Prostate gland (tissue), 2 donors: ENCODE measurements at regions not wholly inside any gene's neighbourhood (a gene's known extent, or its start where the extent isn't known, plus 50 kb on each side); places are given as distances from the start of the nearest gene placed in this dataset.

Experiments
- DNase-seq: peaks from one replicate; pipeline ENCODE4 v3.0.0-alpha.2; 2019; ENCODE audit warnings: low spot score
- H3K27ac ChIP-seq, 2 donors: fragments of 200-600 bp; sonication (generic); 2 replicates each; pipeline ENCODE4 v1.5.1; 2017 to 2019
- H3K27me3 ChIP-seq: fragments of 200-600 bp; sonication (generic); replicated peaks from 2 replicates; pipeline ENCODE4 v1.5.1; 2019; ENCODE audit not compliant: insufficient read depth
- H3K36me3 ChIP-seq, 2 donors: fragments of 200-600 bp; sonication (generic); 1 replicate in 1 of 2; 2 replicates in 1 of 2; pipeline versions ENCODE4 v1.5.1 to v1.8.1; 2017 to 2019
- H3K4me1 ChIP-seq: fragments of 200-600 bp; sonication (generic); replicated peaks from 2 replicates; pipeline ENCODE4 v1.5.1; 2019
- H3K4me3 ChIP-seq, 2 donors: fragments of 200-600 bp; sonication (generic); 2 replicates each; pipeline ENCODE4 v1.5.1; 2017 to 2019
- H3K9me3 ChIP-seq: fragments of 200-600 bp; sonication (generic); 2 replicates; pipeline ENCODE4 v1.5.1; 2017
- POLR2A ChIP-seq: fragments of 450-650 bp; IDR thresholded peaks from one replicate; pipeline ENCODE4 v1.6.1; 2016; ENCODE audit warnings: antibody characterized with exemption, mild to moderate bottlenecking
- POLR2AphosphoS5 ChIP-seq: sonication (generic); formaldehyde crosslinking; IDR thresholded peaks from one replicate; pipeline ENCODE4 v1.6.1; 2017; ENCODE audit warnings: antibody characterized with exemption
- WGBS: methylation state at CpG from one replicate; pipeline ENCODE4 v1.1.5; 2018; 5-methylcytosine and 5-hydroxymethylcytosine counted together
- intact Hi-C: fragments of 100-400 bp; cut with DNase I; formaldehyde crosslinking; loops from one replicate; pipeline ENCODE4 v1.14.2; 2022
- TF ChIP-seq, protein P1 (sequence below), 4 experiments: fragments of 200-600 bp in 2 of 4; fragments of 450-650 bp in 2 of 4; sonication (generic) in 2 of 4; IDR thresholded peaks; 1 replicate in 3 of 4; 2 replicates in 1 of 4; pipeline ENCODE4 v1.5.1; 2016 to 2019; ENCODE audit warnings: antibody characterized with exemption in 4 of 4, mild to moderate bottlenecking in 2 of 4, moderate library complexity in 2 of 4

DNA sequence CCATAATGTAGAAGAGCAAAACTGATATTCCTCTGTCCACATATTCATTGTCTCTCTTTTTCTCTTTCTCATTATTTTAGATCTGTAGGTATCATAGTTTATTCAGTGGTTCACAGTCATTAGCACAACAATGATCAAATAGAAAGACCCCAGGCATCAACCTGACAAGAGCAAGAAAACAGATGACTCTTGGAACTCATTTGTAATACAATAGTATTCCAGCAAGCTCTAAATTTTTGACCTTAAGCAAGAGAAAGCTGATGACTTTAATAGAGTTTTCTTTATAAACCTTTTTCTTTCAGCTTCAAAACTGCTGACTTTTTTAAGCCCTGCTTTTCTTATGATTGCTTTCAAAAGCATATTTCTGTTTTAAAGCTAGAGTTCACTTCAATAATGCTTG lies 507.5 kb upstream of the SORCS1 start:
- no peaks in the 10 kb centered on the region for H3K27me3 ChIP-seq
- H3K27ac ChIP-seq = no peak overlapping the region
- H3K4me1 ChIP-seq = no peaks in the 10 kb centered on the region
- TF ChIP-seq, protein P1, sequence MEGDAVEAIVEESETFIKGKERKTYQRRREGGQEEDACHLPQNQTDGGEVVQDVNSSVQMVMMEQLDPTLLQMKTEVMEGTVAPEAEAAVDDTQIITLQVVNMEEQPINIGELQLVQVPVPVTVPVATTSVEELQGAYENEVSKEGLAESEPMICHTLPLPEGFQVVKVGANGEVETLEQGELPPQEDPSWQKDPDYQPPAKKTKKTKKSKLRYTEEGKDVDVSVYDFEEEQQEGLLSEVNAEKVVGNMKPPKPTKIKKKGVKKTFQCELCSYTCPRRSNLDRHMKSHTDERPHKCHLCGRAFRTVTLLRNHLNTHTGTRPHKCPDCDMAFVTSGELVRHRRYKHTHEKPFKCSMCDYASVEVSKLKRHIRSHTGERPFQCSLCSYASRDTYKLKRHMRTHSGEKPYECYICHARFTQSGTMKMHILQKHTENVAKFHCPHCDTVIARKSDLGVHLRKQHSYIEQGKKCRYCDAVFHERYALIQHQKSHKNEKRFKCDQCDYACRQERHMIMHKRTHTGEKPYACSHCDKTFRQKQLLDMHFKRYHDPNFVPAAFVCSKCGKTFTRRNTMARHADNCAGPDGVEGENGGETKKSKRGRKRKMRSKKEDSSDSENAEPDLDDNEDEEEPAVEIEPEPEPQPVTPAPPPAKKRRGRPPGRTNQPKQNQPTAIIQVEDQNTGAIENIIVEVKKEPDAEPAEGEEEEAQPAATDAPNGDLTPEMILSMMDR (IDR thresholded peaks at IDR 0.05) = no peak
- TF ChIP-seq POLR2AphosphoS5 (no peak), POLR2A (no peak)
- intact Hi-C loops = no loop called here
- no peak for DNase-seq
- no peaks in the 10 kb centered on the region for H3K36me3 ChIP-seq
- no peaks in the 10 kb centered on the region for H3K9me3 ChIP-seq
- no peak overlapping the region for H3K4me3 ChIP-seq

DNA sequence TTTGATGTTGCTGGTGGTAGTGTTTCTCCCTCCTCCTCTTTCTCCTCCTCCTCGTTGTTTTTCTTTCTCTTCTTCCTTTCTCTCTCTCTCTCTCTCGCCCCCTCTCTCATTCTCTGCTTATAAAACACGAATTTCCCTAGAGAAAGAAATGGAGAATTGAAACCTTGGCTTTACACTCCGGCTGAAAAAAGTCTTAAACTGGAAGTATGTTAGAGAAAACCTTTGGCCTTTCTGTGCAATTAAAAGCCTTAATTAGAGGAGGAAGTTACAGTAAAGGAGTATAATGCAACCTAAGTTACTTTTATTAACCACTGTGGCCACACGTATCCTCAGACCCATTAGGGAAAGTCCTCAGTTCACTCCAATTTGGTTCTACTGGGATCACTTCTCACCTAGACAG lies 501.7 kb upstream of the SORCS1 start:
- no peak overlapping the region for H3K4me3 ChIP-seq
- no peaks in the 10 kb centered on the region for H3K36me3 ChIP-seq
- no peak for TF ChIP-seq POLR2A
- TF ChIP-seq POLR2AphosphoS5 = no peak
- TF ChIP-seq, protein P1 (IDR thresholded peaks at IDR 0.05) = no peak
- intact Hi-C loops = no loop called here
- WGBS = 64% methylated on average over 5 of the region's 5 CpGs
- no peak for DNase-seq
- H3K27me3 ChIP-seq = no peaks in the 10 kb centered on the region
- H3K9me3 ChIP-seq = no peaks in the 10 kb centered on the region
- no peak overlapping the region for H3K27ac ChIP-seq
- no peaks in the 10 kb centered on the region for H3K4me1 ChIP-seq

DNA sequence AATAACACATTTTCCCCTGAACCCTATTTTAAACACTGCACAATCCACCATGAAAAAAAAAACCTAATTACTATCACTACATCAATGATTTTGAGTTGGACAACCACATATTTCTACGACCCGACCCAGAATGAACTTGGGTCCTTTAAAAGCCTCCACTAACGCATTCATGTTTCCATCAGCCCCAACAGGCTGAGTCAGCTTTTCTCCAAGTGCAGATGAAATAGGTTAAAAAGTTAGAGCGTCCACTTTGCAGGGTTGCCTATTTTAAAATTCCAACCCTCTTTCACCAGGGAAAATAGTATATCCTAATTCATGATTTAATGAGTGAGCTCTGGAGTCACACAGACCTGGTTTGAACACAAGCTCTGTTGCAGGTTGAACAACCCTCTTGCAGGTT lies 501.0 kb upstream of the SORCS1 start:
- H3K9me3 ChIP-seq = no peaks in the 10 kb centered on the region
- no peaks in the 10 kb centered on the region for H3K36me3 ChIP-seq
- DNase-seq = no peak
- WGBS = 83% methylated on average over 4 of the region's 4 CpGs
- TF ChIP-seq POLR2A (no peak), POLR2AphosphoS5 (no peak)
- TF ChIP-seq, protein P1 (IDR thresholded peaks at IDR 0.05) = no peak
- no peaks in the 10 kb centered on the region for H3K27me3 ChIP-seq
- no peak overlapping the region for H3K27ac ChIP-seq
- intact Hi-C loops = no loop called here
- no peak overlapping the region for H3K4me3 ChIP-seq
- no peaks in the 10 kb centered on the region for H3K4me1 ChIP-seq

DNA sequence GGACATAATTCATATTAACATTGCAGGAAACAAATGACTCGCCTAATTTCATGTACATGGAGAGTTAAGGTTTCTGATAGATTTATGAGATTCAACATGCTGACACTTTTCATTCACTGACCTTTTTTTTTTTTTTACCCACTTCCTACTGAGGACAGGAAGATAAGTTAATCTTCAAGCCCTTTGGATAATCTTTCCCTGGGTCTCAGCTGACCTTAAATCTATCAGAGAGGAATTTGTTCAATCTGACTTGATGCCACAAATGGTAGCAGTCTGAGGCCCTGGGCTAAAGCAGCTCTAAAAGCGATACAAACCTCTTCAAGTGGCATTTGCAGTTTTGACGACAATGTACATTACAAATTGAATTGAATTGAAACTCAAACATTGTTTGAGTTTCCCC lies 493.3 kb upstream of the SORCS1 start:
- intact Hi-C loops = no loop called here
- Histone ChIP-seq H3K9me3 (no peaks in the 10 kb centered on the region), H3K4me3 (no peak overlapping the region), H3K4me1 (no peaks in the 10 kb centered on the region), H3K27me3 (no peaks in the 10 kb centered on the region), H3K36me3 (no peaks in the 10 kb centered on the region), H3K27ac (no peak overlapping the region)
- DNase-seq = no peak
- TF ChIP-seq POLR2AphosphoS5 (no peak), POLR2A (no peak)
- TF ChIP-seq, protein P1 (IDR thresholded peaks at IDR 0.05) = no peak
- WGBS = 72% methylated on average over 3 of the region's 3 CpGs

DNA sequence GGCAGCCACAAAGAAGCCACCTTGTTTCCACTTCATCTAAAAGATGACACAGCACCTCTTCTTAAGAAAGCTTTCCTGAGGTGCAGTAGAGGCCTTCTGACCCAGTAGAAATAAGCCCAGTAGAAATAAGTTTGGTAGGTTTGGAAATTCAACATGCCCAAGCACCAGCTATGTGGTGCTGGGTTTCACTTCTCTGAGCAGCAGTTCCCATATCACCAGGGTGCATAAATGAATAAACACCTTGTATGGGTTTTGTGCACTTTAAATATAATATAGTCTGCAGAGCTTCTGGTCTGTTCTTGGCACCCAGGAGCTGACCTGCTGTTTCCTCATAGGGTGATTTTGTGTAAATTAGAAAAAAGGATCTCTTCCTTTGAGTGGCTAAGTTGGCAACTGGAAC lies 492.4 kb upstream of the SORCS1 start:
- intact Hi-C loops = no loop called here
- no peak for TF ChIP-seq POLR2AphosphoS5
- no peak for TF ChIP-seq POLR2A
- TF ChIP-seq, protein P1 (IDR thresholded peaks at IDR 0.05) = no peak
- no peaks in the 10 kb centered on the region for H3K4me1 ChIP-seq
- no peaks in the 10 kb centered on the region for H3K36me3 ChIP-seq
- H3K27ac ChIP-seq = no peak overlapping the region
- H3K27me3 ChIP-seq = no peaks in the 10 kb centered on the region
- no peak for DNase-seq
- no peak overlapping the region for H3K4me3 ChIP-seq
- H3K9me3 ChIP-seq = no peaks in the 10 kb centered on the region
